Mesodermal cell (in vitro differentiated cells): ENCODE measurements at regions not wholly inside any gene's neighbourhood (a gene's known extent, or its start where the extent isn't known, plus 50 kb on each side); places are given as distances from the start of the nearest gene placed in this dataset.

Source experiments
- H3K27ac ChIP-seq: 2 replicates; pipeline ENCODE4 v1.7.0; 2013; ENCODE audit warnings: mild to moderate bottlenecking, low read depth, low read length, moderate library complexity; ENCODE audit not compliant: severe bottlenecking
- H3K36me3 ChIP-seq: 2 replicates; pipeline ENCODE4 v1.7.1; 2013; ENCODE audit warnings: mild to moderate bottlenecking, low read length, moderate library complexity; ENCODE audit not compliant: control insufficient read depth, insufficient read depth
- H3K4me1 ChIP-seq: one replicate; pipeline ENCODE4 v1.7.1; 2013; ENCODE audit warnings: mild to moderate bottlenecking, low read length; ENCODE audit not compliant: insufficient read depth, control insufficient read depth, poor library complexity, severe bottlenecking
- H3K4me3 ChIP-seq: 2 replicates; pipeline ENCODE4 v1.7.0; 2013; ENCODE audit warnings: low read length, control low read depth, mild to moderate bottlenecking; ENCODE audit not compliant: insufficient read depth, poor library complexity, severe bottlenecking; ENCODE audit errors: extremely low read depth
- H3K9me3 ChIP-seq: 2 replicates; pipeline ENCODE4 v1.7.1; 2013; ENCODE audit warnings: mild to moderate bottlenecking, low read length, moderate library complexity; ENCODE audit not compliant: control insufficient read depth
- WGBS, 2 experiments: methylation state at CpG; one replicate each; pipeline ENCODE4 v1.1.5; 2013; ENCODE audit warnings: missing lambda C conversion rate in 2 of 2; ENCODE audit not compliant: insufficient coverage in 2 of 2; 5-methylcytosine and 5-hydroxymethylcytosine counted together

- Histone ChIP-seq H3K4me3 (no peak overlapping the region), H3K36me3 (no peaks in the 10 kb centered on the region), H3K27ac (no peak overlapping the region), H3K4me1 (peaks cover 19% of the 10 kb centered on the region), H3K9me3 (no peaks in the 10 kb centered on the region)
- WGBS, 2 experiments: 100% methylated on average over 1 of the region's 1 CpG; no CpG with 5 or more reads in 1 of the 2 experiments
Measured at GRCh38 chr4:80145739-80146138, 51.6 kb upstream of the PRDM8 start.

- Histone ChIP-seq H3K4me3 (no peak overlapping the region), H3K27ac (no peak overlapping the region), H3K9me3 (no peaks in the 10 kb centered on the region), H3K36me3 (no peaks in the 10 kb centered on the region), H3K4me1 (peaks cover 19% of the 10 kb centered on the region)
Measured at GRCh38 chr4:80144676-80145470, 52.4 kb upstream of the PRDM8 start.

GRCh38 chr4:80143307-80143679 is 54.0 kb upstream of the PRDM8 start:
- Histone ChIP-seq H3K27ac (no peak overlapping the region), H3K4me3 (no peak overlapping the region), H3K4me1 (peaks cover 19% of the 10 kb centered on the region), H3K36me3 (no peaks in the 10 kb centered on the region), H3K9me3 (no peaks in the 10 kb centered on the region)
- no CpG with 5 or more reads among the region's 1 CpG for WGBS, 2 experiments

- Histone ChIP-seq H3K4me3 (no peak overlapping the region), H3K4me1 (peaks cover 19% of the 10 kb centered on the region), H3K9me3 (no peaks in the 10 kb centered on the region), H3K36me3 (no peaks in the 10 kb centered on the region), H3K27ac (no peak overlapping the region)
- WGBS, 2 experiments: 94 to 100% methylated on average over 2 to 3 of the region's 4 CpGs
Measured at GRCh38 chr4:80142394-80143306, 54.7 kb upstream of the PRDM8 start.

- WGBS, 2 experiments: no CpG with 5 or more reads among the region's 2 CpGs
- Histone ChIP-seq H3K27ac (no peak overlapping the region), H3K36me3 (no peaks in the 10 kb centered on the region), H3K4me1 (peaks cover 19% of the 10 kb centered on the region), H3K9me3 (no peaks in the 10 kb centered on the region), H3K4me3 (no peak overlapping the region)
Measured at GRCh38 chr4:80141543-80141942, 55.8 kb upstream of the PRDM8 start.

GRCh38 chr4:80140194-80140593 is 57.1 kb upstream of the PRDM8 start:
- 80% methylated on average over 1 of the region's 2 CpGs; no CpG with 5 or more reads in 1 of the 2 experiments for WGBS, 2 experiments
- Histone ChIP-seq H3K27ac (no peak overlapping the region), H3K36me3 (no peaks in the 10 kb centered on the region), H3K9me3 (no peaks in the 10 kb centered on the region), H3K4me3 (no peak overlapping the region), H3K4me1 (peaks cover 27% of the 10 kb centered on the region)

GRCh38 chr4:80139671-80140070 is 57.6 kb upstream of the PRDM8 start:
- H3K4me1 ChIP-seq: peaks cover 28% of the 10 kb centered on the region
- H3K9me3 ChIP-seq: no peaks in the 10 kb centered on the region
- no peak overlapping the region for H3K27ac ChIP-seq
- H3K4me3 ChIP-seq: no peak overlapping the region
- no peaks in the 10 kb centered on the region for H3K36me3 ChIP-seq
- no CpG with 5 or more reads among the region's 3 CpGs for WGBS, 2 experiments

- H3K9me3 ChIP-seq: no peaks in the 10 kb centered on the region
- no peak overlapping the region for H3K27ac ChIP-seq
- no CpG with 5 or more reads among the region's 2 CpGs for WGBS, 2 experiments
- H3K4me3 ChIP-seq: no peak overlapping the region
- peaks cover 28% of the 10 kb centered on the region for H3K4me1 ChIP-seq
- H3K36me3 ChIP-seq: no peaks in the 10 kb centered on the region
Measured at GRCh38 chr4:80138551-80139538, 58.5 kb upstream of the PRDM8 start.

GRCh38 chr4:80137631-80138030 is 59.7 kb upstream of the PRDM8 start:
- 96 to 97% methylated on average over 3 to 5 of the region's 5 CpGs for WGBS, 2 experiments
- no peaks in the 10 kb centered on the region for H3K9me3 ChIP-seq
- no peak overlapping the region for H3K4me3 ChIP-seq

GRCh38 chr4:80136270-80136669 is 61.0 kb upstream of the PRDM8 start:
- 80% methylated on average over 1 of the region's 1 CpG; no CpG with 5 or more reads in 1 of the 2 experiments for WGBS, 2 experiments
- Histone ChIP-seq H3K36me3 (no peaks in the 10 kb centered on the region), H3K27ac (no peak overlapping the region), H3K4me1 (peaks cover 11% of the 10 kb centered on the region), H3K9me3 (no peaks in the 10 kb centered on the region), H3K4me3 (no peak overlapping the region)

More at GRCh38 chr4:80137631-80138030, 59.7 kb upstream of the PRDM8 start:
- Histone ChIP-seq H3K27ac (no peak overlapping the region), H3K4me1 (peaks cover 17% of the 10 kb centered on the region), H3K36me3 (no peaks in the 10 kb centered on the region)
